Activated CD4-positive, alpha-beta T cell treated with anti-CD3 and anti-CD28 coated beads for 36 hours (primary cell): ENCODE measurements at regions not wholly inside any gene's neighbourhood (a gene's known extent, or its start where the extent isn't known, plus 50 kb on each side); places are given as distances from the start of the nearest gene placed in this dataset.
"Not testable (repeated sequence)": the region's sequence is repeated elsewhere in the genome, so short reads cannot be mapped to it uniquely, and the experiment has no call there.

Source experiments
- ATAC-seq: fragments of 200-7000 bp; cut with Tn5 transposase; one replicate; pipeline ENCODE4 v1.10.0; 2021; ENCODE audit warnings: mild to moderate bottlenecking, moderate library complexity
- CTCF ChIA-PET: fragments of 350-600 bp; sonication (Branson Sonifier 250); formaldehyde crosslinking; loops from one replicate; lab custom pipeline; 2021; ENCODE audit warnings: antibody characterized with exemption; lab: Charles Lee
- POLR2A ChIA-PET: fragments of 350-600 bp; sonication (Branson Sonifier 250); formaldehyde crosslinking; loops from one replicate; lab custom pipeline; 2021; ENCODE audit warnings: antibody characterized with exemption, inconsistent platforms; lab: Charles Lee
- DNase-seq: peaks from one replicate; pipeline ENCODE4 v3.0.0-alpha.2; 2020
- H3K27ac Mint-ChIP-seq: one replicate; pipeline ENCODE4 v1.8.0; 2021; ENCODE audit warnings: mixed read lengths
- H3K27me3 Mint-ChIP-seq: one replicate; pipeline ENCODE4 v1.8.0; 2021; ENCODE audit warnings: mixed read lengths
- H3K36me3 Mint-ChIP-seq: one replicate; pipeline ENCODE4 v1.8.0; 2021; ENCODE audit warnings: low read depth, mixed read lengths
- H3K4me1 Mint-ChIP-seq: one replicate; pipeline ENCODE4 v1.8.0; 2021; ENCODE audit warnings: mixed read lengths
- H3K4me3 Mint-ChIP-seq: one replicate; pipeline ENCODE4 v1.8.0; 2021; ENCODE audit warnings: mild to moderate bottlenecking, moderate library complexity, mixed read lengths
- H3K9me3 Mint-ChIP-seq: one replicate; pipeline ENCODE4 v1.8.0; 2021; ENCODE audit warnings: low read depth, mixed read lengths
- intact Hi-C, 2 experiments: fragments of 100-400 bp; cut with DNase I in 1 of 2; cut with micrococcal nuclease in 1 of 2; formaldehyde crosslinking; loops; one replicate each; pipeline versions ENCODE4 v1.14.2 to v1.15.1; 2022 to 2024; cut with DNase I, micrococcal nuclease

GRCh38 chr10:126744571-126744970 is 74.1 kb upstream of the C10orf90 start:
- intact Hi-C loops = no loop called here
- ChIA-PET POLR2A (no interaction called here), CTCF (no interaction called here)
- H3K27ac Mint-ChIP-seq = no peak overlapping the region
- no peaks in the 10 kb centered on the region for H3K9me3 Mint-ChIP-seq
- H3K4me3 Mint-ChIP-seq = no peak overlapping the region
- H3K27me3 Mint-ChIP-seq = no peaks in the 10 kb centered on the region
- no peaks in the 10 kb centered on the region for H3K36me3 Mint-ChIP-seq
- DNase-seq (no peak), ATAC-seq (no peak)
- no peaks in the 10 kb centered on the region for H3K4me1 Mint-ChIP-seq

DNA sequence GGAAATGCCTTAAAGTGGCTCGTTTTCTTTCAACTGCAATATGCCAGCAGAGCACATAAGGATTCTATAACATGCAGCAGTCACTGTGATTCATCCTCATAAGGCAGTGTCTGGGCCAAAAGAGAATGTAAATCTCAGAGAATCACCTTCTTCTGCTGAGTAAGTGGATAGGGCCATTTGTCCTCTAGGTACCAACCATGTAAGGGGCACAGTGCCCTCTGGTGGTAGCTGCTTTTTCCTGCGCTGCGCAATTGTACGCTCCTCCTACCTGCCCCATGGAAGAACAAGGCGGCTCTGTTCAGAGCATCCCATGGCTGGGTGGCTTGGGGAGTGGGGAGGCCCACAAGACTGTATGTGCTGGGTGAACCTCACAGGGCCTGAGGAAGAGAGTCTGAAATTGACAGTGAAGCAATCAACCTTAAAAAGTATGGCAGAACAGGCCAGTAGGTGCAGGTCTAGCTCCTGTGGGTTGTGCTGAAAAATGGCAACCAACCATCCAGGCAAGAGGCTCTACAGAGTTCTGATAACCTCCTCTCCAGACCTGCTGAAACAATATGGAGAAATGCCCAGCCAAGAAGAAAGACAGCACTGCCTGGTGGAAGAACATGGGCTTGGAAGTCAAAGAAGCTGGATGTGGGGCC is 78.6 kb upstream of the C10orf90 start:
- intact Hi-C loops = loop anchor here in 1 of 2 experiments (1.0 to 2.0 kb wide), 2 partner anchors 767 to 882 kb away; no protein-coding TSS in a partner anchor
- Mint-ChIP-seq H3K36me3 (no peaks in the 10 kb centered on the region), H3K9me3 (no peaks in the 10 kb centered on the region), H3K27ac (no peak overlapping the region), H3K27me3 (no peaks in the 10 kb centered on the region), H3K4me1 (no peaks in the 10 kb centered on the region), H3K4me3 (no peak overlapping the region)
- ATAC-seq = peak; percentile 80
- CTCF ChIA-PET = interaction anchor here (0.7 to 1.2 kb wide), 6 partner anchors 30 to 983 kb away, joined by 3 read pairs; no protein-coding TSS in a partner anchor
- DNase-seq = peak; percentile 79
- POLR2A ChIA-PET = no interaction called here

DNA sequence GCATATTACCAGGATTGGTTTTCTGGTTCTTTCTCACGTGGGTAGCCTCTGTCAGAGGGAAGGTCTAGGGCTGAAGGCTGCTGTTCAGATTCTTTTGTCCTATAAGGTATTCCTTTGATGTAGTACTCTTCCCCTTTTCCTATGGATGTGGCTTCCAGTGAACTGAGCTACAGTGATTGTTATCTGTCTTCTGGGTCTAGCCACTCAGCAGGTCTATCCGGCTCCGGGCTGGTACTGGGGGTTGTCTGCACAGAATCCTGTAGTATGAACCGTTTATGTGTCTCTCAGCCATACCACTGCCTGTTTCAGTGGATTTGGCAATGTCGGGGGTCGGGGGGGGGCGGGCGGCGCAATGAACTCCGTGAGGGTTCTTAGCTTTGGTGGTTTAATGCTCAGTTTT is 84.5 kb upstream of the C10orf90 start:
- ChIA-PET POLR2A (no interaction called here), CTCF (no interaction called here)
- Mint-ChIP-seq H3K27ac (no peak overlapping the region), H3K4me1 (no peaks in the 10 kb centered on the region), H3K36me3 (no peaks in the 10 kb centered on the region), H3K27me3 (peaks cover 5% of the 10 kb centered on the region), H3K4me3 (no peak overlapping the region), H3K9me3 (peaks cover 3% of the 10 kb centered on the region)
- DNase-seq = no peak
- ATAC-seq = no peak
- intact Hi-C loops = no loop called here

GRCh38 chr10:126758867-126759266 is 88.4 kb upstream of the C10orf90 start:
- no peak for ATAC-seq
- Mint-ChIP-seq H3K27me3 (peaks cover 5% of the 10 kb centered on the region), H3K36me3 (no peaks in the 10 kb centered on the region), H3K9me3 (peaks cover 8% of the 10 kb centered on the region), H3K4me3 (no peak overlapping the region), H3K27ac (no peak overlapping the region), H3K4me1 (no peaks in the 10 kb centered on the region)
- ChIA-PET CTCF (interaction anchor here (0.6 to 1.0 kb wide), 2 partner anchors 23 to 193 kb away, joined by 3 read pairs; no protein-coding TSS in a partner anchor), POLR2A (no interaction called here)
- no peak for DNase-seq
- intact Hi-C loops = no loop called here

- ATAC-seq (no peak), DNase-seq (no peak)
- CTCF ChIA-PET = interaction anchor here (1.0 kb wide), 1 partner anchor 24 kb away, joined by 3 read pairs; no protein-coding TSS in a partner anchor
- H3K27me3 Mint-ChIP-seq = peaks cover 5% of the 10 kb centered on the region
- H3K9me3 Mint-ChIP-seq = peaks cover 11% of the 10 kb centered on the region
- H3K4me1 Mint-ChIP-seq = no peaks in the 10 kb centered on the region
- H3K36me3 Mint-ChIP-seq = no peaks in the 10 kb centered on the region
- POLR2A ChIA-PET = interaction anchor here (0.5 kb wide), 1 partner anchor 451 kb away, joined by 4 read pairs; no protein-coding TSS in a partner anchor
- H3K4me3 Mint-ChIP-seq = no peak overlapping the region
- H3K27ac Mint-ChIP-seq = no peak overlapping the region
- intact Hi-C loops = no loop called here
Observed at GRCh38 chr10:126759531-126759930, 89.0 kb upstream of the C10orf90 start.

- H3K36me3 Mint-ChIP-seq, H3K27me3 Mint-ChIP-seq, H3K27ac Mint-ChIP-seq, ATAC-seq, H3K4me1 Mint-ChIP-seq, H3K4me3 Mint-ChIP-seq, POLR2A ChIA-PET, H3K9me3 Mint-ChIP-seq, CTCF ChIA-PET, intact Hi-C loops, DNase-seq: not testable (repeated sequence)
Observed at GRCh38 chr10:126766646-126767045, 96.2 kb upstream of the C10orf90 start.

DNA sequence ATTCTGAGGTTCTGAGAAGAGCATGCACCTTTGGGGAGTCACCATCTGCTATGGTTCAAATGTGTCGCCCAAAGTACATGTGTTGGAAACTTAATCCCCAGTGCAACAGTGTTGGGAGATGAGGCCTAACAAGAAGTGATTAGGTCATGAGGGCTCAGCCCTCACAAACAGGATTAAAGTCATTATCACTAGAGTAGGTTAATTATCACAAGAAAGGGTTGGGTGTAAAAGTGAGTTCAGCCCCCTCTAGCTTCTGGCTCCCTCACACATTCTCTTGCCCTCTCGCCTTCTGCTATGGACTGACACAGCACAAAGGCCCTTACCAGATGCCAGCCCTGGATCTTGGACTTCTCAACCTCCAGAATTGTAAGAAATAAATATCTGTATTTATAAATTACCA is 100.3 kb upstream of the C10orf90 start:
- Mint-ChIP-seq H3K9me3 (no peaks in the 10 kb centered on the region), H3K27ac (no peak overlapping the region), H3K4me1 (no peaks in the 10 kb centered on the region), H3K4me3 (no peak overlapping the region), H3K27me3 (peaks cover 4% of the 10 kb centered on the region), H3K36me3 (no peaks in the 10 kb centered on the region)
- POLR2A ChIA-PET = no interaction called here
- CTCF ChIA-PET = no interaction called here
- intact Hi-C loops = no loop called here
- DNase-seq (no peak), ATAC-seq (no peak)

GRCh38 chr10:126776168-126776567 is 105.7 kb upstream of the C10orf90 start:
- intact Hi-C loops = no loop called here
- H3K36me3 Mint-ChIP-seq = no peaks in the 10 kb centered on the region
- ATAC-seq (no peak), DNase-seq (no peak)
- ChIA-PET POLR2A (no interaction called here), CTCF (no interaction called here)
- no peaks in the 10 kb centered on the region for H3K27me3 Mint-ChIP-seq
- no peak overlapping the region for H3K27ac Mint-ChIP-seq
- H3K4me3 Mint-ChIP-seq = no peak overlapping the region
- H3K9me3 Mint-ChIP-seq = no peaks in the 10 kb centered on the region
- no peaks in the 10 kb centered on the region for H3K4me1 Mint-ChIP-seq

- no peak for ATAC-seq
- intact Hi-C loops = no loop called here
- H3K27me3 Mint-ChIP-seq = no peaks in the 10 kb centered on the region
- no peak overlapping the region for H3K27ac Mint-ChIP-seq
- no peaks in the 10 kb centered on the region for H3K9me3 Mint-ChIP-seq
- H3K4me1 Mint-ChIP-seq = no peaks in the 10 kb centered on the region
- ChIA-PET POLR2A (no interaction called here), CTCF (no interaction called here)
- no peaks in the 10 kb centered on the region for H3K36me3 Mint-ChIP-seq
- DNase-seq = no peak
- H3K4me3 Mint-ChIP-seq = no peak overlapping the region
Observed at GRCh38 chr10:126777714-126778113, 107.2 kb upstream of the C10orf90 start.

GRCh38 chr10:126781450-126782216 is 111.1 kb upstream of the C10orf90 start:
- no peak for ATAC-seq
- Mint-ChIP-seq H3K4me1 (no peaks in the 10 kb centered on the region), H3K27me3 (no peaks in the 10 kb centered on the region), H3K36me3 (no peaks in the 10 kb centered on the region), H3K9me3 (no peaks in the 10 kb centered on the region), H3K4me3 (no peak overlapping the region), H3K27ac (no peak overlapping the region)
- intact Hi-C loops = no loop called here
- no peak for DNase-seq
- ChIA-PET POLR2A (no interaction called here), CTCF (no interaction called here)

GRCh38 chr10:126783806-126784557 is 113.5 kb upstream of the C10orf90 start:
- no peak for DNase-seq
- Mint-ChIP-seq H3K27ac (no peak overlapping the region), H3K36me3 (no peaks in the 10 kb centered on the region), H3K4me1 (no peaks in the 10 kb centered on the region), H3K9me3 (no peaks in the 10 kb centered on the region), H3K27me3 (no peaks in the 10 kb centered on the region), H3K4me3 (no peak overlapping the region)
- CTCF ChIA-PET = interaction anchor here (0.6 kb wide), 1 partner anchor 60 kb away, joined by 3 read pairs; no protein-coding TSS in a partner anchor
- POLR2A ChIA-PET = interaction anchor here (0.7 kb wide), 1 partner anchor 8 kb away, joined by 4 read pairs; no protein-coding TSS in a partner anchor
- ATAC-seq = no peak
- intact Hi-C loops = no loop called here
